HepG2 (cell line): ENCODE measurements at regions not wholly inside any gene's neighbourhood (a gene's known extent, or its start where the extent isn't known, plus 50 kb on each side); places are given as distances from the start of the nearest gene placed in this dataset.

Experiments
- IRX3 ChIP-seq: sonication (generic); formaldehyde crosslinking; IDR thresholded peaks from 2 replicates; pipeline ENCODE4 v1.8.1; 2023; ENCODE audit warnings: mild to moderate bottlenecking, low read depth, missing genetic modification reagents, borderline replicate concordance
- SOX6 ChIP-seq, 2 experiments: fragments of 450-650 bp in 1 of 2; sonication (generic) in 1 of 2; formaldehyde crosslinking in 1 of 2; IDR thresholded peaks; 2 replicates each; pipeline versions ENCODE4 v1.4.0 to v1.6.1; 2017 to 2020; ENCODE audit warnings: antibody characterized with exemption in 1 of 2, mild to moderate bottlenecking in 1 of 2, missing genetic modification reagents in 1 of 2
- TARDBP ChIP-seq: sonication (generic); formaldehyde crosslinking; IDR thresholded peaks from 2 replicates; pipeline ENCODE4 v1.8.0; 2022; ENCODE audit warnings: mild to moderate bottlenecking, missing genetic modification reagents
- ZNF513 ChIP-seq: sonication (generic); formaldehyde crosslinking; conservative IDR thresholded peaks from 2 replicates; pipeline ENCODE4 v1.5.0; 2020; ENCODE audit warnings: missing genetic modification reagents
- ZNF670 ChIP-seq: sonication (generic); formaldehyde crosslinking; IDR thresholded peaks from 2 replicates; pipeline ENCODE4 v1.8.0; 2022; ENCODE audit warnings: mild to moderate bottlenecking, missing genetic modification reagents, borderline replicate concordance
- TF ChIP-seq, protein P1 (sequence below): sonication (generic); formaldehyde crosslinking; IDR thresholded peaks from 2 replicates; pipeline ENCODE4 v1.5.0; 2020; ENCODE audit warnings: mild to moderate bottlenecking, missing genetic modification reagents, borderline replicate concordance
- TF ChIP-seq, protein P2 (sequence below): sonication (generic); formaldehyde crosslinking; IDR thresholded peaks from 2 replicates; pipeline ENCODE4 v1.8.1; 2022; ENCODE audit warnings: mild to moderate bottlenecking, missing genetic modification reagents
- TF ChIP-seq, protein P3 (sequence below): sonication (generic); formaldehyde crosslinking; IDR thresholded peaks from 2 replicates; pipeline ENCODE4 v1.4.0; 2020; ENCODE audit warnings: missing genetic modification reagents
- TF ChIP-seq, protein P4 (sequence below): sonication (generic); formaldehyde crosslinking; IDR thresholded peaks from 2 replicates; pipeline ENCODE4 v1.9.0; 2022; ENCODE audit warnings: missing genetic modification reagents, mild to moderate bottlenecking, borderline replicate concordance

GRCh38 chr3:188003188-188004171 is 150.5 kb upstream of the LPP start (continued):
- TF ChIP-seq, protein P1, sequence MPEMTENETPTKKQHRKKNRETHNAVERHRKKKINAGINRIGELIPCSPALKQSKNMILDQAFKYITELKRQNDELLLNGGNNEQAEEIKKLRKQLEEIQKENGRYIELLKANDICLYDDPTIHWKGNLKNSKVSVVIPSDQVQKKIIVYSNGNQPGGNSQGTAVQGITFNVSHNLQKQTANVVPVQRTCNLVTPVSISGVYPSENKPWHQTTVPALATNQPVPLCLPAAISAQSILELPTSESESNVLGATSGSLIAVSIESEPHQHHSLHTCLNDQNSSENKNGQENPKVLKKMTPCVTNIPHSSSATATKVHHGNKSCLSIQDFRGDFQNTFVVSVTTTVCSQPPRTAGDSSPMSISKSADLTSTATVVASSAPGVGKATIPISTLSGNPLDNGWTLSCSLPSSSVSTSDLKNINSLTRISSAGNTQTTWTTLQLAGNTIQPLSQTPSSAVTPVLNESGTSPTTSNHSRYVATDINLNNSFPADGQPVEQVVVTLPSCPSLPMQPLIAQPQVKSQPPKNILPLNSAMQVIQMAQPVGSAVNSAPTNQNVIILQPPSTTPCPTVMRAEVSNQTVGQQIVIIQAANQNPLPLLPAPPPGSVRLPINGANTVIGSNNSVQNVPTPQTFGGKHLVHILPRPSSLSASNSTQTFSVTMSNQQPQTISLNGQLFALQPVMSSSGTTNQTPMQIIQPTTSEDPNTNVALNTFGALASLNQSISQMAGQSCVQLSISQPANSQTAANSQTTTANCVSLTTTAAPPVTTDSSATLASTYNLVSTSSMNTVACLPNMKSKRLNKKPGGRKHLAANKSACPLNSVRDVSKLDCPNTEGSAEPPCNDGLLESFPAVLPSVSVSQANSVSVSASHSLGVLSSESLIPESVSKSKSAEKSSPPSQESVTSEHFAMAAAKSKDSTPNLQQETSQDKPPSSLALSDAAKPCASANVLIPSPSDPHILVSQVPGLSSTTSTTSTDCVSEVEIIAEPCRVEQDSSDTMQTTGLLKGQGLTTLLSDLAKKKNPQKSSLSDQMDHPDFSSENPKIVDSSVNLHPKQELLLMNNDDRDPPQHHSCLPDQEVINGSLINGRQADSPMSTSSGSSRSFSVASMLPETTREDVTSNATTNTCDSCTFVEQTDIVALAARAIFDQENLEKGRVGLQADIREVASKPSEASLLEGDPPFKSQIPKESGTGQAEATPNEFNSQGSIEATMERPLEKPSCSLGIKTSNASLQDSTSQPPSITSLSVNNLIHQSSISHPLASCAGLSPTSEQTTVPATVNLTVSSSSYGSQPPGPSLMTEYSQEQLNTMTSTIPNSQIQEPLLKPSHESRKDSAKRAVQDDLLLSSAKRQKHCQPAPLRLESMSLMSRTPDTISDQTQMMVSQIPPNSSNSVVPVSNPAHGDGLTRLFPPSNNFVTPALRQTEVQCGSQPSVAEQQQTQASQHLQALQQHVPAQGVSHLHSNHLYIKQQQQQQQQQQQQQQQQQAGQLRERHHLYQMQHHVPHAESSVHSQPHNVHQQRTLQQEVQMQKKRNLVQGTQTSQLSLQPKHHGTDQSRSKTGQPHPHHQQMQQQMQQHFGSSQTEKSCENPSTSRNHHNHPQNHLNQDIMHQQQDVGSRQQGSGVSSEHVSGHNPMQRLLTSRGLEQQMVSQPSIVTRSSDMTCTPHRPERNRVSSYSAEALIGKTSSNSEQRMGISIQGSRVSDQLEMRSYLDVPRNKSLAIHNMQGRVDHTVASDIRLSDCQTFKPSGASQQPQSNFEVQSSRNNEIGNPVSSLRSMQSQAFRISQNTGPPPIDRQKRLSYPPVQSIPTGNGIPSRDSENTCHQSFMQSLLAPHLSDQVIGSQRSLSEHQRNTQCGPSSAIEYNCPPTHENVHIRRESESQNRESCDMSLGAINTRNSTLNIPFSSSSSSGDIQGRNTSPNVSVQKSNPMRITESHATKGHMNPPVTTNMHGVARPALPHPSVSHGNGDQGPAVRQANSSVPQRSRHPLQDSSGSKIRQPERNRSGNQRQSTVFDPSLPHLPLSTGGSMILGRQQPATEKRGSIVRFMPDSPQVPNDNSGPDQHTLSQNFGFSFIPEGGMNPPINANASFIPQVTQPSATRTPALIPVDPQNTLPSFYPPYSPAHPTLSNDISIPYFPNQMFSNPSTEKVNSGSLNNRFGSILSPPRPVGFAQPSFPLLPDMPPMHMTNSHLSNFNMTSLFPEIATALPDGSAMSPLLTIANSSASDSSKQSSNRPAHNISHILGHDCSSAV (CRISPR knock-in tag), result no peak
- TF ChIP-seq TARDBP, result peak; percentile 12; the same call in 1 of the 2 replicates
- TF ChIP-seq, protein P2, sequence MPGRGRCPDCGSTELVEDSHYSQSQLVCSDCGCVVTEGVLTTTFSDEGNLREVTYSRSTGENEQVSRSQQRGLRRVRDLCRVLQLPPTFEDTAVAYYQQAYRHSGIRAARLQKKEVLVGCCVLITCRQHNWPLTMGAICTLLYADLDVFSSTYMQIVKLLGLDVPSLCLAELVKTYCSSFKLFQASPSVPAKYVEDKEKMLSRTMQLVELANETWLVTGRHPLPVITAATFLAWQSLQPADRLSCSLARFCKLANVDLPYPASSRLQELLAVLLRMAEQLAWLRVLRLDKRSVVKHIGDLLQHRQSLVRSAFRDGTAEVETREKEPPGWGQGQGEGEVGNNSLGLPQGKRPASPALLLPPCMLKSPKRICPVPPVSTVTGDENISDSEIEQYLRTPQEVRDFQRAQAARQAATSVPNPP (CRISPR knock-in tag), result no peak
- TF ChIP-seq IRX3 (CRISPR knock-in tag), result 0 out of 2 replicates have a peak, but pooled peaks have one; percentile 21
- TF ChIP-seq SOX6 (IDR thresholded peaks at IDR 0.05), result no peak
- peak; percentile 33 for TF ChIP-seq SOX6 (CRISPR knock-in tag; IDR thresholded peaks at IDR 0.05)
- 0 out of 2 replicates have a peak, but pooled peaks have one; percentile 29 for TF ChIP-seq ZNF670
- TF ChIP-seq ZNF513 (CRISPR knock-in tag), result no peak
- TF ChIP-seq, protein P3, sequence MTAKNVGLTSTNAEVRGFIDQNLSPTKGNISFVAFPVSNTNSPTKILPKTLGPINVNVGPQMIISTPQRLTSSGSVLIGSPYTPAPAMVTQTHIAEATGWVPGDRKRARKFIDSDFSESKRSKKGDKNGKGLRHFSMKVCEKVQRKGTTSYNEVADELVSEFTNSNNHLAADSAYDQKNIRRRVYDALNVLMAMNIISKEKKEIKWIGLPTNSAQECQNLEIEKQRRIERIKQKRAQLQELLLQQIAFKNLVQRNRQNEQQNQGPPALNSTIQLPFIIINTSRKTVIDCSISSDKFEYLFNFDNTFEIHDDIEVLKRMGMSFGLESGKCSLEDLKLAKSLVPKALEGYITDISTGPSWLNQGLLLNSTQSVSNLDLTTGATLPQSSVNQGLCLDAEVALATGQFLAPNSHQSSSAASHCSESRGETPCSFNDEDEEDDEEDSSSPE (CRISPR knock-in tag), result no peak
- TF ChIP-seq, protein P4, sequence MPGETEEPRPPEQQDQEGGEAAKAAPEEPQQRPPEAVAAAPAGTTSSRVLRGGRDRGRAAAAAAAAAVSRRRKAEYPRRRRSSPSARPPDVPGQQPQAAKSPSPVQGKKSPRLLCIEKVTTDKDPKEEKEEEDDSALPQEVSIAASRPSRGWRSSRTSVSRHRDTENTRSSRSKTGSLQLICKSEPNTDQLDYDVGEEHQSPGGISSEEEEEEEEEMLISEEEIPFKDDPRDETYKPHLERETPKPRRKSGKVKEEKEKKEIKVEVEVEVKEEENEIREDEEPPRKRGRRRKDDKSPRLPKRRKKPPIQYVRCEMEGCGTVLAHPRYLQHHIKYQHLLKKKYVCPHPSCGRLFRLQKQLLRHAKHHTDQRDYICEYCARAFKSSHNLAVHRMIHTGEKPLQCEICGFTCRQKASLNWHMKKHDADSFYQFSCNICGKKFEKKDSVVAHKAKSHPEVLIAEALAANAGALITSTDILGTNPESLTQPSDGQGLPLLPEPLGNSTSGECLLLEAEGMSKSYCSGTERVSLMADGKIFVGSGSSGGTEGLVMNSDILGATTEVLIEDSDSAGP, result peak; percentile 71; the same call in 1 of the 2 replicates
